CD14-positive monocyte (primary cell): ENCODE measurements at regions not wholly inside any gene's neighbourhood (a gene's known extent, or its start where the extent isn't known, plus 50 kb on each side); places are given as distances from the start of the nearest gene placed in this dataset.

Source experiments
- DNase-seq, 3 donors: peaks; one replicate each; pipeline ENCODE4 v3.0.0-alpha.2; 2011 to 2022
- H2AFZ ChIP-seq: 2 replicates; pipeline ENCODE4 v1.6.0; 2012; ENCODE audit warnings: mild to moderate bottlenecking, low read depth, low read length, inconsistent platforms; ENCODE audit not compliant: insufficient read depth, poor library complexity, severe bottlenecking
- H3K27ac ChIP-seq, 2 donors: 1 replicate in 1 of 2; 2 replicates in 1 of 2; pipeline ENCODE4 v1.5.1; 2012 to 2013; ENCODE audit warnings: low read length in 2 of 2, control low read depth in 1 of 2, inconsistent platforms in 1 of 2, low read depth in 1 of 2, mild to moderate bottlenecking in 1 of 2
- H3K27me3 ChIP-seq, 2 donors: one replicate each; pipeline versions ENCODE4 v1.6.0 to v1.6.1; 2011 to 2013; ENCODE audit warnings: low read length in 2 of 2; ENCODE audit not compliant: control insufficient read depth in 2 of 2, insufficient read depth in 2 of 2
- H3K36me3 ChIP-seq, 2 donors: replicated peaks in 1 of 2; 1 replicate in 1 of 2; 2 replicates in 1 of 2; pipeline versions ENCODE4 v1.5.1 to v1.6.1; 2012 to 2013; ENCODE audit warnings: low read length in 2 of 2, control low read depth in 1 of 2, inconsistent platforms in 1 of 2, mild to moderate bottlenecking in 1 of 2; ENCODE audit not compliant: insufficient read depth in 2 of 2, control insufficient read depth in 1 of 2
- H3K4me1 ChIP-seq, 2 donors: 1 replicate in 1 of 2; 2 replicates in 1 of 2; pipeline versions ENCODE4 v1.5.1 to v1.6.1; 2012 to 2013; ENCODE audit warnings: low read length in 2 of 2, control low read depth in 1 of 2, inconsistent platforms in 1 of 2, mild to moderate bottlenecking in 1 of 2, moderate library complexity in 1 of 2; ENCODE audit not compliant: insufficient read depth in 2 of 2, control insufficient read depth in 1 of 2
- H3K4me2 ChIP-seq: replicated peaks from 2 replicates; pipeline ENCODE3; 2012; ENCODE audit warnings: low read length, moderate library complexity, mild to moderate bottlenecking; ENCODE audit not compliant: poor library complexity, severe bottlenecking; ENCODE audit errors: extremely low read depth
- H3K4me3 ChIP-seq, 3 experiments: fragments of 200-600 bp in 1 of 3; sonication (generic) in 1 of 3; replicated peaks in 1 of 3; 1 replicate in 2 of 3; 2 replicates in 1 of 3; pipeline ENCODE4 v1.5.1; 2011 to 2013; ENCODE audit warnings: low read length in 3 of 3, mild to moderate bottlenecking in 3 of 3, control low read depth in 2 of 3, low read depth in 2 of 3, inconsistent platforms in 1 of 3, moderate library complexity in 1 of 3
- H3K79me2 ChIP-seq: 2 replicates; pipeline ENCODE4 v1.6.0; 2012; ENCODE audit warnings: mild to moderate bottlenecking, control low read depth, inconsistent platforms, low read length, moderate library complexity; ENCODE audit not compliant: insufficient read depth
- H3K9ac ChIP-seq: 2 replicates; pipeline ENCODE4 v1.6.0; 2017; ENCODE audit warnings: low read length, mild to moderate bottlenecking; ENCODE audit not compliant: insufficient read depth, poor library complexity, severe bottlenecking
- H3K9me3 ChIP-seq, 2 donors: replicated peaks in 1 of 2; 1 replicate in 1 of 2; 2 replicates in 1 of 2; pipeline versions ENCODE4 v1.5.1 to v1.6.1; 2012 to 2013; ENCODE audit warnings: low read length in 2 of 2, control low read depth in 1 of 2; ENCODE audit not compliant: control insufficient read depth in 1 of 2, insufficient read depth in 1 of 2
- H4K20me1 ChIP-seq: 2 replicates; pipeline ENCODE4 v1.6.0; 2012; ENCODE audit warnings: mild to moderate bottlenecking, low read length, control low read depth, moderate library complexity; ENCODE audit not compliant: insufficient read depth
- H3K27ac Mint-ChIP-seq, 7 donors: one replicate each; pipeline ENCODE4 v1.8.0; 2020; ENCODE audit warnings: mild to moderate bottlenecking in 7 of 7, mixed read lengths in 7 of 7, moderate library complexity in 6 of 7, inconsistent platforms in 2 of 7
- H3K27me3 Mint-ChIP-seq, 3 donors: one replicate each; pipeline ENCODE4 v1.8.0; 2021 to 2022; ENCODE audit warnings: low read depth in 3 of 3, mild to moderate bottlenecking in 3 of 3, mixed read lengths in 3 of 3, moderate library complexity in 3 of 3, inconsistent platforms in 1 of 3
- H3K36me3 Mint-ChIP-seq, 2 donors: one replicate each; pipeline ENCODE4 v1.8.0; 2020; ENCODE audit warnings: mixed read lengths in 2 of 2, inconsistent platforms in 1 of 2, mild to moderate bottlenecking in 1 of 2
- H3K4me1 Mint-ChIP-seq: one replicate; pipeline ENCODE4 v1.8.0; 2020; ENCODE audit warnings: mild to moderate bottlenecking, mixed read lengths
- H3K4me3 Mint-ChIP-seq, 2 donors: one replicate each; pipeline ENCODE4 v1.8.0; 2020; ENCODE audit warnings: mild to moderate bottlenecking in 2 of 2, mixed read lengths in 2 of 2, moderate library complexity in 1 of 2
- H3K9me3 Mint-ChIP-seq, 7 donors: one replicate each; pipeline ENCODE4 v1.8.0; 2020 to 2022; ENCODE audit warnings: mixed read lengths in 7 of 7, mild to moderate bottlenecking in 6 of 7, moderate library complexity in 6 of 7, inconsistent platforms in 2 of 7
- WGBS: methylation state at CpG from one replicate; pipeline ENCODE4 v1.1.5; 2013; ENCODE audit warnings: missing lambda C conversion rate; ENCODE audit not compliant: insufficient coverage; 5-methylcytosine and 5-hydroxymethylcytosine counted together
- intact Hi-C, 2 donors: fragments of 100-400 bp; cut with micrococcal nuclease; formaldehyde crosslinking; loops; one replicate each; pipeline versions ENCODE4 v1.15.0 to v1.15.1; 2023
- TF ChIP-seq, protein P1 (sequence below): fragments of 200-600 bp; IDR thresholded peaks from one replicate; pipeline ENCODE4 v1.8.0; 2022; ENCODE audit warnings: antibody characterized with exemption, mild to moderate bottlenecking

DNA sequence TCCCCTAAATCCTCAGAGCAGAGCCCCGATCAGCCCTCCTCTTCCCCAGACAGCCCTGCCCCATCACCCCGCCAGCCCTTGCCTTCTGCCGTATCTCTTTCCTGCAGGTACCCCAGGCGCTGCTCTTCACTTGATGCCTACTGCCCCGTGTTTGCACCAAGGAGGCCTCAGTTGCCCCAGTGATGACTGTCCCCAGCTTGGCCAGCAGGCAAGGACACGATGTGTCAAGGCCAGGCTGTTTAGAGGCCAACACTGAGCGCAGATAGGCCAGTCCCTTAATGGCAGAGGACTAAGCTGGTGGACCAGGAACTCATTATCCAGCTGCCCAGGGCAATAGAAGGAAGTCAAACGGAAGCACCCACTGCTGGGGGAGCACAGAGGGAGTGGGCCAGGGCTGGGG lies 68.4 kb downstream of the CAMK2N1 start:
- no peaks in the 10 kb centered on the region for H3K36me3 ChIP-seq
- H3K9ac ChIP-seq = no peak overlapping the region
- DNase-seq = no peak
- no peaks in the 10 kb centered on the region for H3K79me2 ChIP-seq
- Mint-ChIP-seq H3K27ac (no peak overlapping the region), H3K4me3 (no peak overlapping the region), H3K27me3 (peaks cover 10 to 15% (median 10%) of the 10 kb centered on the region in 3 donors), H3K36me3 (no peaks in the 10 kb centered on the region), H3K4me1 (no peaks in the 10 kb centered on the region), H3K9me3 (peaks cover 2 to 12% (median 4%) of the 10 kb centered on the region in 7 donors)
- peaks cover 0 to under 1% of the 10 kb centered on the region in 2 donors for H3K9me3 ChIP-seq
- H3K4me3 ChIP-seq = no peak overlapping the region
- 84% methylated on average over 8 of the region's 8 CpGs for WGBS
- TF ChIP-seq, protein P1, sequence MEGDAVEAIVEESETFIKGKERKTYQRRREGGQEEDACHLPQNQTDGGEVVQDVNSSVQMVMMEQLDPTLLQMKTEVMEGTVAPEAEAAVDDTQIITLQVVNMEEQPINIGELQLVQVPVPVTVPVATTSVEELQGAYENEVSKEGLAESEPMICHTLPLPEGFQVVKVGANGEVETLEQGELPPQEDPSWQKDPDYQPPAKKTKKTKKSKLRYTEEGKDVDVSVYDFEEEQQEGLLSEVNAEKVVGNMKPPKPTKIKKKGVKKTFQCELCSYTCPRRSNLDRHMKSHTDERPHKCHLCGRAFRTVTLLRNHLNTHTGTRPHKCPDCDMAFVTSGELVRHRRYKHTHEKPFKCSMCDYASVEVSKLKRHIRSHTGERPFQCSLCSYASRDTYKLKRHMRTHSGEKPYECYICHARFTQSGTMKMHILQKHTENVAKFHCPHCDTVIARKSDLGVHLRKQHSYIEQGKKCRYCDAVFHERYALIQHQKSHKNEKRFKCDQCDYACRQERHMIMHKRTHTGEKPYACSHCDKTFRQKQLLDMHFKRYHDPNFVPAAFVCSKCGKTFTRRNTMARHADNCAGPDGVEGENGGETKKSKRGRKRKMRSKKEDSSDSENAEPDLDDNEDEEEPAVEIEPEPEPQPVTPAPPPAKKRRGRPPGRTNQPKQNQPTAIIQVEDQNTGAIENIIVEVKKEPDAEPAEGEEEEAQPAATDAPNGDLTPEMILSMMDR = no peak
- no peaks in the 10 kb centered on the region for H3K27me3 ChIP-seq
- H3K4me2 ChIP-seq = no peak overlapping the region
- no peaks in the 10 kb centered on the region for H4K20me1 ChIP-seq
- intact Hi-C loops = no loop called here
- H2AFZ ChIP-seq = no peak overlapping the region
- no peak overlapping the region for H3K27ac ChIP-seq
- no peaks in the 10 kb centered on the region for H3K4me1 ChIP-seq

DNA sequence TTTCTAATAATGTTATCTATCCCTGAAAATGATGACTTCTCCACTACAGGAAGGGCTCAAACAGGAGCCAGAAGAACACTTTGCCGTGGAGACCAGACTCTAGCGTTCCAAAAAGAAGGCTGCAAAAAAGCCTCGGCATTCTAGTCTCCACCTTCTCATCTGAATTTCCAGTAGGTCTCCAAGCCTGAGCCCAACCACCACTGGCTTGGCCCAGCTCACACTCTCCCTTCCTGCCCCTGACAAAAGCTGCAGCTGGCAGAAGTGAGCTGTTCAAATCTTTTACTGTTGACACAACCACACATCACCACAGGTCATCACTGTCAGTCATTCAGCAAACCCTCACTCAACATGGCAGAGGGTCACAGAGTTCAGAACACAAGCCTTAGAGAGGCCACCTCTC lies 69.3 kb downstream of the CAMK2N1 start:
- TF ChIP-seq, protein P1 = no peak
- Mint-ChIP-seq H3K4me3 (no peak overlapping the region), H3K9me3 (peaks cover 0 to 4% (median 0%) of the 10 kb centered on the region in 7 donors), H3K27ac (no peak overlapping the region), H3K27me3 (peaks cover 10 to 14% (median 14%) of the 10 kb centered on the region in 3 donors), H3K4me1 (no peaks in the 10 kb centered on the region), H3K36me3 (no peaks in the 10 kb centered on the region)
- Histone ChIP-seq H3K79me2 (no peaks in the 10 kb centered on the region), H3K4me2 (no peak overlapping the region), H3K4me3 (no peak overlapping the region), H2AFZ (no peak overlapping the region), H3K4me1 (no peaks in the 10 kb centered on the region), H3K9me3 (no peaks in the 10 kb centered on the region), H3K36me3 (no peaks in the 10 kb centered on the region), H3K27ac (no peak overlapping the region), H4K20me1 (no peaks in the 10 kb centered on the region), H3K27me3 (no peaks in the 10 kb centered on the region), H3K9ac (no peak overlapping the region)
- intact Hi-C loops = no loop called here
- 88% methylated on average over 3 of the region's 3 CpGs for WGBS
- no peak for DNase-seq
